GOT3 (cell line): ENCODE measurements at regions not wholly inside any gene's neighbourhood (a gene's known extent, or its start where the extent isn't known, plus 50 kb on each side); places are given as distances from the start of the nearest gene placed in this dataset.
"Not testable (repeated sequence)": the region's sequence is repeated elsewhere in the genome, so short reads cannot be mapped to it uniquely, and the experiment has no call there.

Experiments used
- DNase-seq: peaks from one replicate; lab custom pipeline; 2025; ENCODE audit warnings: mixed read lengths; lab: John Stamatoyannopoulos, UW

GRCh38 chr6:104506429-104506828 lies 353.3 kb downstream of the HACE1 start:
- DNase-seq = no peak

GRCh38 chr6:104505838-104506237 lies 353.9 kb downstream of the HACE1 start:
- DNase-seq = no peak

- DNase-seq = no peak
Measured at GRCh38 chr6:104500265-104500664, 359.5 kb downstream of the HACE1 start.

- DNase-seq = no peak
Measured at GRCh38 chr6:104486035-104486434, 373.7 kb downstream of the HACE1 start.

- no peak for DNase-seq
Measured at GRCh38 chr6:104484626-104485025, 375.1 kb downstream of the HACE1 start.

GRCh38 chr6:104484191-104484590 lies 375.5 kb downstream of the HACE1 start:
- DNase-seq = no peak

GRCh38 chr6:104483225-104483834 lies 376.4 kb downstream of the HACE1 start:
- no peak for DNase-seq

GRCh38 chr6:104477569-104477968 lies 382.1 kb downstream of the HACE1 start:
- DNase-seq = no peak

GRCh38 chr6:104473021-104473429 lies 386.7 kb downstream of the HACE1 start:
- no peak for DNase-seq

GRCh38 chr6:104472021-104472901 lies 387.5 kb downstream of the HACE1 start:
- no peak for DNase-seq

GRCh38 chr6:104466306-104466705 lies 393.4 kb downstream of the HACE1 start:
- DNase-seq = no peak

GRCh38 chr6:104462811-104463599 lies 396.7 kb downstream of the HACE1 start:
- no peak for DNase-seq

- DNase-seq = no peak
Measured at GRCh38 chr6:104460738-104461483, 398.8 kb downstream of the HACE1 start.

GRCh38 chr6:104459543-104459942 lies 400.2 kb downstream of the HACE1 start:
- DNase-seq = no peak

- DNase-seq = no peak
Measured at GRCh38 chr6:104449918-104450317, 409.8 kb downstream of the HACE1 start.

GRCh38 chr6:104446101-104447080 lies 413.3 kb downstream of the HACE1 start:
- not testable (repeated sequence) for DNase-seq

GRCh38 chr6:104434519-104434918 lies 425.2 kb downstream of the HACE1 start:
- DNase-seq = no peak

- no peak for DNase-seq
Measured at GRCh38 chr6:104431096-104431495, 428.6 kb downstream of the HACE1 start.

GRCh38 chr6:104428184-104428583 lies 431.5 kb downstream of the HACE1 start:
- DNase-seq = no peak

- no peak for DNase-seq
Measured at GRCh38 chr6:104423691-104424090, 436.0 kb downstream of the HACE1 start.

- no peak for DNase-seq
Measured at GRCh38 chr6:104421650-104422049, 438.1 kb downstream of the HACE1 start.
